H1 (cell line): ENCODE measurements at regions not wholly inside any gene's neighbourhood (a gene's known extent, or its start where the extent isn't known, plus 50 kb on each side); places are given as distances from the start of the nearest gene placed in this dataset.

Experiments used
- CTCF ChIA-PET: fragments of 300-600 bp; sonication (Branson Sonifier 250); formaldehyde crosslinking; loops from one replicate; lab custom pipeline; 2021; ENCODE audit not compliant: partially characterized antibody; lab: Charles Lee
- POLR2A ChIA-PET: fragments of 300-600 bp; sonication (Branson Sonifier 250); formaldehyde crosslinking; loops from one replicate; lab custom pipeline; 2021; ENCODE audit warnings: inconsistent platforms; ENCODE audit not compliant: partially characterized antibody; lab: Charles Lee
- DNase-seq, 2 experiments: peaks; one replicate each; pipeline versions ENCODE4 v3.0.0 to v3.0.0-alpha.2; 2010 to 2022; ENCODE audit warnings: low spot score in 2 of 2, low read depth in 1 of 2, mixed read lengths in 1 of 2
- FAIRE-seq: peaks from 2 replicates; lab custom pipeline; 2011; peaks lifted over from hg19 to GRCh38; lab: Jason Lieb, UNC
- H2AFZ ChIP-seq: 2 replicates; pipeline ENCODE4 v1.8.1; 2012; ENCODE audit warnings: low read length, inconsistent platforms
- H2AK5ac ChIP-seq: 2 replicates; pipeline ENCODE4 v1.6.1; 2013; ENCODE audit warnings: low read depth, low read length
- H2BK120ac ChIP-seq: replicated peaks from 2 replicates; pipeline ENCODE3; 2013; ENCODE audit warnings: low read depth, low read length, inconsistent platforms
- H2BK12ac ChIP-seq: 2 replicates; pipeline ENCODE4 v1.6.1; 2013; ENCODE audit warnings: low read depth, low read length
- H2BK15ac ChIP-seq: 2 replicates; pipeline ENCODE4 v1.6.1; 2013; ENCODE audit warnings: low read length
- H2BK20ac ChIP-seq: 2 replicates; pipeline ENCODE4 v1.6.1; 2013; ENCODE audit warnings: low read length
- H2BK5ac ChIP-seq: 2 replicates; pipeline ENCODE4 v1.6.1; 2013; ENCODE audit warnings: low read depth, low read length
- H3K14ac ChIP-seq: 2 replicates; pipeline ENCODE4 v1.6.1; 2013; ENCODE audit warnings: inconsistent platforms; ENCODE audit not compliant: insufficient read length
- H3K18ac ChIP-seq: 2 replicates; pipeline ENCODE4 v1.6.1; 2013; ENCODE audit warnings: low read length; ENCODE audit errors: extremely low read depth
- H3K23ac ChIP-seq: 2 replicates; pipeline ENCODE4 v1.6.1; 2013; ENCODE audit warnings: inconsistent platforms; ENCODE audit not compliant: insufficient read length
- H3K23me2 ChIP-seq: 2 replicates; pipeline ENCODE4 v1.6.1; 2013; ENCODE audit warnings: low read depth, low read length
- H3K27ac ChIP-seq: 2 replicates; pipeline ENCODE4 v1.6.1; 2011; ENCODE audit warnings: low read depth, low read length, inconsistent platforms
- H3K27me3 ChIP-seq, 4 experiments: replicated peaks in 1 of 4; 1 replicate in 1 of 4; 2 replicates in 3 of 4; pipeline versions ENCODE4 v1.6.1 to v1.8.1; 2011 to 2013; ENCODE audit warnings: low read length in 3 of 4, mild to moderate bottlenecking in 3 of 4, inconsistent platforms in 2 of 4, mixed read lengths in 2 of 4, moderate library complexity in 1 of 4; ENCODE audit not compliant: control insufficient read depth in 3 of 4, insufficient read depth in 3 of 4; ENCODE audit errors: extremely low read depth in 1 of 4
- H3K36me3 ChIP-seq, 4 experiments: 2 replicates each; pipeline versions ENCODE4 v1.6.1 to v1.8.1; 2011 to 2013; ENCODE audit warnings: mild to moderate bottlenecking in 4 of 4, low read length in 3 of 4, moderate library complexity in 2 of 4, control low read depth in 1 of 4, inconsistent platforms in 1 of 4; ENCODE audit not compliant: insufficient read depth in 4 of 4, control insufficient read depth in 2 of 4
- H3K4ac ChIP-seq: replicated peaks from 2 replicates; pipeline ENCODE3; 2013; ENCODE audit warnings: low read length, low read depth, mixed read lengths, inconsistent platforms; ENCODE audit not compliant: insufficient read length
- H3K4me1 ChIP-seq, 4 experiments: replicated peaks in 1 of 4; 1 replicate in 1 of 4; 2 replicates in 3 of 4; pipeline versions ENCODE4 v1.6.1 to v1.8.1; 2011 to 2013; ENCODE audit warnings: low read length in 3 of 4, inconsistent platforms in 2 of 4, mixed read lengths in 1 of 4; ENCODE audit not compliant: insufficient read depth in 4 of 4, control insufficient read depth in 3 of 4
- H3K4me2 ChIP-seq, 2 experiments: 2 replicates each; pipeline versions ENCODE4 v1.6.1 to v1.8.1; 2011 to 2013; ENCODE audit warnings: low read depth in 2 of 2, low read length in 2 of 2, control low read depth in 1 of 2, inconsistent platforms in 1 of 2, mild to moderate bottlenecking in 1 of 2; ENCODE audit not compliant: insufficient read depth in 1 of 2
- H3K4me3 ChIP-seq, 4 experiments: fragments of 200-600, 300-600 bp in 1 of 4; sonication (generic), shearing (Covaris generic), sonication (Bioruptor Twin) in 1 of 4; 2 replicates each; pipeline versions ENCODE4 v1.5.1 to v1.8.1; 2011 to 2016; ENCODE audit warnings: low read length in 4 of 4, low read depth in 3 of 4, control low read depth in 2 of 4, inconsistent platforms in 2 of 4, mild to moderate bottlenecking in 2 of 4, mixed read lengths in 1 of 4, moderate library complexity in 1 of 4; ENCODE audit not compliant: insufficient read depth in 2 of 4; ENCODE audit errors: extremely low read depth in 1 of 4
- H3K56ac ChIP-seq: replicated peaks from 2 replicates; pipeline ENCODE3; 2013; ENCODE audit warnings: low read depth, mild to moderate bottlenecking, mixed read lengths, low read length, inconsistent platforms; ENCODE audit not compliant: insufficient read length
- H3K79me1 ChIP-seq: 2 replicates; pipeline ENCODE4 v1.6.1; 2013; ENCODE audit warnings: low read depth, low read length, control low read depth
- H3K79me2 ChIP-seq, 2 experiments: 2 replicates each; pipeline versions ENCODE4 v1.6.1 to v1.8.1; 2012 to 2013; ENCODE audit warnings: low read length in 2 of 2, mild to moderate bottlenecking in 2 of 2, inconsistent platforms in 1 of 2; ENCODE audit not compliant: insufficient read depth in 2 of 2, control insufficient read depth in 1 of 2
- H3K9ac ChIP-seq, 4 experiments: replicated peaks in 1 of 4; 1 replicate in 1 of 4; 2 replicates in 3 of 4; pipeline versions ENCODE4 v1.6.1 to v1.8.1; 2011 to 2013; ENCODE audit warnings: low read depth in 3 of 4, low read length in 3 of 4, control low read depth in 2 of 4, mild to moderate bottlenecking in 2 of 4, moderate library complexity in 2 of 4, inconsistent platforms in 1 of 4; ENCODE audit errors: extremely low read depth in 1 of 4
- H3K9me3 ChIP-seq, 2 experiments: 2 replicates each; pipeline versions ENCODE4 v1.6.1 to v1.8.1; 2012 to 2013; ENCODE audit warnings: mild to moderate bottlenecking in 2 of 2, moderate library complexity in 2 of 2, control low read depth in 1 of 2, inconsistent platforms in 1 of 2, low read depth in 1 of 2, low read length in 1 of 2, mixed read lengths in 1 of 2; ENCODE audit not compliant: insufficient read depth in 2 of 2
- H4K20me1 ChIP-seq, 2 experiments: replicated peaks in 1 of 2; 2 replicates each; pipeline versions ENCODE3 to v1.8.1; 2011 to 2013; ENCODE audit warnings: inconsistent platforms in 2 of 2, low read length in 2 of 2, mild to moderate bottlenecking in 1 of 2; ENCODE audit not compliant: insufficient read depth in 2 of 2, control insufficient read depth in 1 of 2
- H4K5ac ChIP-seq: 2 replicates; pipeline ENCODE4 v1.6.1; 2013; ENCODE audit warnings: low read length, low read depth, mixed read lengths, inconsistent platforms; ENCODE audit not compliant: insufficient read length
- H4K8ac ChIP-seq: 2 replicates; pipeline ENCODE4 v1.8.0; 2013; ENCODE audit warnings: mild to moderate bottlenecking, moderate library complexity, low read length, inconsistent platforms; ENCODE audit not compliant: insufficient read depth; ENCODE audit errors: extremely low read depth
- H4K91ac ChIP-seq: replicated peaks from 2 replicates; pipeline ENCODE3; 2013; ENCODE audit warnings: low read length, mixed read lengths, inconsistent platforms; ENCODE audit not compliant: insufficient read length
- ATF3 ChIP-seq: IDR thresholded peaks from 2 replicates; pipeline ENCODE4 v1.6.1; 2011; ENCODE audit warnings: low read depth, mild to moderate bottlenecking, low read length; ENCODE audit not compliant: insufficient read depth
- CBX8 ChIP-seq: fragments of 300-800, 300-1000 bp; sonication (generic); IDR thresholded peaks from 2 replicates; pipeline ENCODE4 v1.7.1; 2016; ENCODE audit warnings: low read depth, low read length, borderline replicate concordance
- EZH2 ChIP-seq: fragments of 200-600 bp; sonication (generic); IDR thresholded peaks from 2 replicates; pipeline ENCODE4 v1.7.1; 2012; ENCODE audit warnings: low read depth, mild to moderate bottlenecking, moderate library complexity, low read length, inconsistent platforms; ENCODE audit not compliant: severe bottlenecking
- FOSL1 ChIP-seq: IDR thresholded peaks from 2 replicates; pipeline ENCODE4 v1.6.1; 2011; ENCODE audit warnings: mild to moderate bottlenecking, low read depth, low read length, moderate library complexity; ENCODE audit not compliant: insufficient read depth
- MAX ChIP-seq: IDR thresholded peaks from 2 replicates; pipeline ENCODE4 v1.6.1; 2012; ENCODE audit warnings: inconsistent platforms
- NANOG ChIP-seq: IDR thresholded peaks from 2 replicates; pipeline ENCODE4 v1.6.1; 2011; ENCODE audit warnings: low read length, low read depth, mild to moderate bottlenecking, inconsistent platforms; ENCODE audit not compliant: insufficient read depth, poor library complexity, severe bottlenecking
- PHF8 ChIP-seq: fragments of 200-600 bp; sonication (generic); conservative IDR thresholded peaks from 2 replicates; pipeline ENCODE4 v1.7.1; 2012; ENCODE audit warnings: low read depth, mild to moderate bottlenecking, inconsistent platforms, low read length, moderate library complexity
- RFX5 ChIP-seq: IDR thresholded peaks from 2 replicates; pipeline ENCODE4 v1.6.1; 2011; ENCODE audit warnings: low read depth, low read length, improper control_type of control experiment, borderline replicate concordance
- SP2 ChIP-seq: IDR thresholded peaks from 2 replicates; pipeline ENCODE4 v1.6.1; 2012; ENCODE audit warnings: mild to moderate bottlenecking, low read length, inconsistent platforms
- TAF1 ChIP-seq: IDR thresholded peaks from 2 replicates; pipeline ENCODE4 v1.6.1; 2011; ENCODE audit warnings: mild to moderate bottlenecking, low read depth, low read length
- TAF7 ChIP-seq: optimal IDR thresholded peaks from 2 replicates; pipeline ENCODE3; 2011; ENCODE audit warnings: low read depth, mild to moderate bottlenecking, inconsistent platforms, low read length, moderate library complexity, borderline replicate concordance
- USF2 ChIP-seq: IDR thresholded peaks from 2 replicates; pipeline ENCODE4 v1.6.1; 2011; ENCODE audit warnings: low read length, improper control_type of control experiment
- ZNF274 ChIP-seq: IDR thresholded peaks from 2 replicates; pipeline ENCODE4 v1.7.0; 2012; ENCODE audit warnings: low read length, borderline replicate concordance; ENCODE audit errors: extremely low read depth
- WGBS, 2 experiments: shearing (Covaris generic) in 1 of 2; methylation state at CpG; one replicate each; pipeline versions ENCODE4 v1.1.6 to v1.1.7; 2013 to 2015; ENCODE audit warnings: low lambda C conversion rate in 2 of 2, mixed read lengths in 2 of 2, inconsistent platforms in 1 of 2, low coverage in 1 of 2, missing lambda C conversion rate in 1 of 2; ENCODE audit not compliant: insufficient replicate concordance in 2 of 2, insufficient coverage in 1 of 2, insufficient read length in 1 of 2; ENCODE audit errors: extremely low coverage in 1 of 2, missing lambda C conversion rate in 1 of 2; 5-methylcytosine and 5-hydroxymethylcytosine counted together

GRCh38 chr7:120180221-120180620, 92.8 kb upstream of the KCND2 start:
- CTCF ChIA-PET = no interaction called here
- TF ChIP-seq CBX8 (no peak), FOSL1 (no peak), NANOG (no peak), PHF8 (no peak), TAF7 (no peak), EZH2 (no peak), USF2 (no peak), ZNF274 (no peak), MAX (no peak), SP2 (no peak), ATF3 (no peak), RFX5 (no peak), TAF1 (no peak)

More at GRCh38 chr7:120180221-120180620, 92.8 kb upstream of the KCND2 start:
- H3K27ac ChIP-seq = no peak overlapping the region
- no peak overlapping the region for H2BK15ac ChIP-seq
- no peaks in the 10 kb centered on the region for H3K79me2 ChIP-seq
- no peak overlapping the region for H4K5ac ChIP-seq
- H2BK12ac ChIP-seq = no peak overlapping the region
- H4K20me1 ChIP-seq = no peaks in the 10 kb centered on the region
- H3K4me3 ChIP-seq = no peak overlapping the region
- DNase-seq (no peak), FAIRE-seq (no peak)
- no peaks in the 10 kb centered on the region for H3K79me1 ChIP-seq
- H3K4me2 ChIP-seq = no peak overlapping the region
- H2BK120ac ChIP-seq = no peak overlapping the region
- no peak overlapping the region for H3K23ac ChIP-seq
- no peak overlapping the region for H2BK20ac ChIP-seq
- H3K4ac ChIP-seq = no peak overlapping the region
- H2AK5ac ChIP-seq = no peak overlapping the region
- H3K4me1 ChIP-seq = no peaks in the 10 kb centered on the region
- H3K14ac ChIP-seq = no peak overlapping the region
- H3K23me2 ChIP-seq = no peaks in the 10 kb centered on the region
- H3K56ac ChIP-seq = no peak overlapping the region
- H4K8ac ChIP-seq = no peak overlapping the region
- H2BK5ac ChIP-seq = no peak overlapping the region
- POLR2A ChIA-PET = no interaction called here
- no peaks in the 10 kb centered on the region for H3K36me3 ChIP-seq
- no peak overlapping the region for H4K91ac ChIP-seq
- no peak overlapping the region for H3K18ac ChIP-seq
- no peaks in the 10 kb centered on the region for H3K27me3 ChIP-seq
- no peak overlapping the region for H2AFZ ChIP-seq
- no peaks in the 10 kb centered on the region for H3K9me3 ChIP-seq
- 94% methylated on average over 2 of the region's 2 CpGs; no CpG with 5 or more reads in 1 of the 2 experiments for WGBS, 2 experiments
- H3K9ac ChIP-seq = no peak overlapping the region
